Fibroblast of skin of abdomen (primary cell): ENCODE measurements at regions not wholly inside any gene's neighbourhood (a gene's known extent, or its start where the extent isn't known, plus 50 kb on each side); places are given as distances from the start of the nearest gene placed in this dataset.

Source experiments
- DNase-seq: peaks from one replicate; pipeline ENCODE4 v3.0.0-alpha.2; 2013

- peak; percentile 14 for DNase-seq
Measured at GRCh38 chr5:89397096-89397495, 514.1 kb upstream of the MEF2C start.

GRCh38 chr5:89396278-89396954 lies 513.4 kb upstream of the MEF2C start:
- DNase-seq, result peak; percentile 43

- DNase-seq, result no peak
Measured at GRCh38 chr5:89395111-89395510, 512.1 kb upstream of the MEF2C start.

GRCh38 chr5:89388872-89389271 lies 505.9 kb upstream of the MEF2C start:
- no peak for DNase-seq

- no peak for DNase-seq
Measured at GRCh38 chr5:89384391-89384790, 501.4 kb upstream of the MEF2C start.

GRCh38 chr5:89380635-89381034 lies 497.7 kb upstream of the MEF2C start:
- DNase-seq, result no peak

GRCh38 chr5:89377767-89378455 lies 494.9 kb upstream of the MEF2C start:
- no peak for DNase-seq

- no peak for DNase-seq
Measured at GRCh38 chr5:89374818-89375521, 492.0 kb upstream of the MEF2C start.

GRCh38 chr5:89374144-89374784 lies 491.3 kb upstream of the MEF2C start:
- DNase-seq, result no peak

GRCh38 chr5:89372176-89372575 lies 489.2 kb upstream of the MEF2C start:
- DNase-seq, result no peak

- DNase-seq, result no peak
Measured at GRCh38 chr5:89371646-89372045, 488.7 kb upstream of the MEF2C start.

- no peak for DNase-seq
Measured at GRCh38 chr5:89359046-89359445, 476.1 kb upstream of the MEF2C start.

- DNase-seq, result no peak
Measured at GRCh38 chr5:89353837-89354551, 471.0 kb upstream of the MEF2C start.

- DNase-seq, result no peak
Measured at GRCh38 chr5:89351975-89352374, 469.0 kb upstream of the MEF2C start.

- DNase-seq, result peak; percentile 79
Measured at GRCh38 chr5:89351222-89351621, 468.2 kb upstream of the MEF2C start.

GRCh38 chr5:89350684-89351083 lies 467.7 kb upstream of the MEF2C start:
- DNase-seq, result no peak

GRCh38 chr5:89349246-89349980 lies 466.4 kb upstream of the MEF2C start:
- no peak for DNase-seq

GRCh38 chr5:89346573-89346972 lies 463.6 kb upstream of the MEF2C start:
- no peak for DNase-seq

GRCh38 chr5:89343666-89344065 lies 460.7 kb upstream of the MEF2C start:
- no peak for DNase-seq

- peak; percentile 91 for DNase-seq
Measured at GRCh38 chr5:89342106-89342876, 459.3 kb upstream of the MEF2C start.

- DNase-seq, result peak; percentile 84
Measured at GRCh38 chr5:89338935-89339334, 456.0 kb upstream of the MEF2C start.
